Endodermal cell (in vitro differentiated cells): ENCODE measurements at regions not wholly inside any gene's neighbourhood (a gene's known extent, or its start where the extent isn't known, plus 50 kb on each side); places are given as distances from the start of the nearest gene placed in this dataset.

ENCODE experiments used
- DNase-seq: peaks from one replicate; pipeline ENCODE4 v3.0.0-alpha.2; 2017
- H3K27ac ChIP-seq: 2 replicates; pipeline ENCODE4 v1.5.1; 2013; ENCODE audit warnings: mild to moderate bottlenecking, low read depth, low read length, moderate library complexity
- H3K27me3 ChIP-seq: 2 replicates; pipeline ENCODE4 v1.6.1; 2013; ENCODE audit warnings: mild to moderate bottlenecking, low read length, moderate library complexity; ENCODE audit not compliant: insufficient read depth, control insufficient read depth, poor library complexity, severe bottlenecking
- H3K36me3 ChIP-seq: 2 replicates; pipeline ENCODE4 v1.7.0; 2013; ENCODE audit warnings: mild to moderate bottlenecking, low read length, moderate library complexity; ENCODE audit not compliant: control insufficient read depth, insufficient read depth
- H3K4me1 ChIP-seq: one replicate; pipeline ENCODE4 v1.7.0; 2013; ENCODE audit warnings: low read length; ENCODE audit not compliant: control insufficient read depth, insufficient read depth
- H3K4me3 ChIP-seq: 2 replicates; pipeline ENCODE4 v1.5.1; 2013; ENCODE audit warnings: mild to moderate bottlenecking, low read length, moderate library complexity
- H3K9ac ChIP-seq: 2 replicates; pipeline ENCODE4 v1.6.1; 2013; ENCODE audit warnings: mild to moderate bottlenecking, low read length, moderate library complexity; ENCODE audit not compliant: poor library complexity, severe bottlenecking; ENCODE audit errors: extremely low read depth
- H3K9me3 ChIP-seq: 2 replicates; pipeline ENCODE4 v1.6.1; 2013; ENCODE audit warnings: mild to moderate bottlenecking, low read length, moderate library complexity; ENCODE audit not compliant: control insufficient read depth
- H3K27ac Mint-ChIP-seq: 2 replicates; pipeline ENCODE4 v1.8.0; 2020; ENCODE audit warnings: mixed read lengths
- H3K27me3 Mint-ChIP-seq: 2 replicates; pipeline ENCODE4 v1.8.0; 2021; ENCODE audit warnings: mild to moderate bottlenecking, mixed read lengths; ENCODE audit not compliant: insufficient read depth
- H3K36me3 Mint-ChIP-seq: 2 replicates; pipeline ENCODE4 v1.8.0; 2020; ENCODE audit warnings: low read depth, mixed read lengths
- H3K4me1 Mint-ChIP-seq: 2 replicates; pipeline ENCODE4 v1.8.0; 2020; ENCODE audit warnings: mixed read lengths
- H3K4me3 Mint-ChIP-seq: 2 replicates; pipeline ENCODE4 v1.8.0; 2020; ENCODE audit warnings: mild to moderate bottlenecking, moderate library complexity, mixed read lengths
- H3K9me3 Mint-ChIP-seq: 2 replicates; pipeline ENCODE4 v1.8.0; 2020; ENCODE audit warnings: mild to moderate bottlenecking, mixed read lengths
- CTCF ChIP-seq: fragments of 200-600 bp; sonication (generic); conservative IDR thresholded peaks from 2 replicates; pipeline ENCODE4 v1.5.0; 2021; ENCODE audit warnings: antibody characterized with exemption, mild to moderate bottlenecking
- WGBS, 2 experiments: methylation state at CpG; one replicate each; pipeline versions ENCODE4 v1.1.5 to v1.1.7; 2013; ENCODE audit warnings: missing lambda C conversion rate in 2 of 2, mixed read lengths in 1 of 2; ENCODE audit not compliant: insufficient coverage in 1 of 2, insufficient read length in 1 of 2; 5-methylcytosine and 5-hydroxymethylcytosine counted together

GRCh38 chr6:169883316-169883715 is 131.9 kb downstream of the ERMARD start:
- no peak overlapping the region for H3K9ac ChIP-seq
- peaks cover 2% of the 10 kb centered on the region for H3K27me3 Mint-ChIP-seq
- no peaks in the 10 kb centered on the region for H3K36me3 ChIP-seq
- no peak overlapping the region for H3K27ac ChIP-seq
- H3K4me3 ChIP-seq = no peak overlapping the region
- no peaks in the 10 kb centered on the region for H3K36me3 Mint-ChIP-seq
- H3K4me1 Mint-ChIP-seq = no peaks in the 10 kb centered on the region
- DNase-seq = peak; percentile 13
- 86 to 92% methylated on average over 7 to 10 of the region's 10 CpGs for WGBS, 2 experiments
- no peaks in the 10 kb centered on the region for H3K9me3 ChIP-seq
- no peaks in the 10 kb centered on the region for H3K9me3 Mint-ChIP-seq
- no peak overlapping the region for H3K4me3 Mint-ChIP-seq
- H3K4me1 ChIP-seq = no peaks in the 10 kb centered on the region
- TF ChIP-seq CTCF = no peak
- no peak overlapping the region for H3K27ac Mint-ChIP-seq
- no peaks in the 10 kb centered on the region for H3K27me3 ChIP-seq

GRCh38 chr6:169881976-169882375 is 130.6 kb downstream of the ERMARD start:
- Histone ChIP-seq H3K27me3 (no peaks in the 10 kb centered on the region), H3K4me3 (no peak overlapping the region), H3K27ac (no peak overlapping the region), H3K36me3 (no peaks in the 10 kb centered on the region), H3K4me1 (no peaks in the 10 kb centered on the region), H3K9me3 (no peaks in the 10 kb centered on the region), H3K9ac (no peak overlapping the region)
- Mint-ChIP-seq H3K4me1 (no peaks in the 10 kb centered on the region), H3K36me3 (no peaks in the 10 kb centered on the region), H3K27ac (no peak overlapping the region), H3K9me3 (no peaks in the 10 kb centered on the region), H3K4me3 (no peak overlapping the region), H3K27me3 (peaks cover 2% of the 10 kb centered on the region)
- WGBS, 2 experiments = 88 to 95% methylated on average over 10 to 13 of the region's 13 CpGs
- TF ChIP-seq CTCF = no peak
- DNase-seq = peak; percentile 22

- DNase-seq = peak; percentile 7
- Histone ChIP-seq H3K4me1 (no peaks in the 10 kb centered on the region), H3K36me3 (no peaks in the 10 kb centered on the region), H3K9me3 (no peaks in the 10 kb centered on the region), H3K9ac (no peak overlapping the region), H3K4me3 (no peak overlapping the region), H3K27me3 (no peaks in the 10 kb centered on the region), H3K27ac (no peak overlapping the region)
- H3K36me3 Mint-ChIP-seq = no peaks in the 10 kb centered on the region
- no peaks in the 10 kb centered on the region for H3K4me1 Mint-ChIP-seq
- H3K4me3 Mint-ChIP-seq = no peak overlapping the region
- 78 to 83% methylated on average over 10 of the region's 10 CpGs for WGBS, 2 experiments
- TF ChIP-seq CTCF = no peak
- peaks cover 2% of the 10 kb centered on the region for H3K27me3 Mint-ChIP-seq
- H3K27ac Mint-ChIP-seq = no peak overlapping the region
- no peaks in the 10 kb centered on the region for H3K9me3 Mint-ChIP-seq
These were observed 130.0 kb downstream of the ERMARD start for GRCh38 chr6:169881398-169881797.
